DND-41 (cell line): ENCODE measurements at regions not wholly inside any gene's neighbourhood (a gene's known extent, or its start where the extent isn't known, plus 50 kb on each side); places are given as distances from the start of the nearest gene placed in this dataset.

Experiments
- ATAC-seq: fragments of 200-7000 bp; cut with Tn5 transposase; 3 replicates; pipeline ENCODE4 v1.9.1; 2021; ENCODE audit warnings: low read depth; ENCODE audit not compliant: insufficient read depth
- DNase-seq: peaks from one replicate; pipeline ENCODE4 v3.0.0-alpha.2; 2020
- H2AFZ ChIP-seq: 2 replicates; pipeline ENCODE4 v1.6.0; 2012; ENCODE audit warnings: low read depth, low read length
- H3K27ac ChIP-seq: 2 replicates; pipeline ENCODE4 v1.5.1; 2012; ENCODE audit warnings: low read length, inconsistent platforms
- H3K27me3 ChIP-seq: fragments of 200-600 bp; sonication (generic); 2 replicates; pipeline ENCODE4 v1.6.0; 2012; ENCODE audit warnings: low read length, mild to moderate bottlenecking, inconsistent platforms; ENCODE audit not compliant: insufficient read depth, poor library complexity
- H3K36me3 ChIP-seq: 2 replicates; pipeline ENCODE4 v1.5.1; 2012; ENCODE audit warnings: low read length, inconsistent platforms; ENCODE audit not compliant: insufficient read depth
- H3K4me1 ChIP-seq: 2 replicates; pipeline ENCODE4 v1.5.1; 2012; ENCODE audit warnings: mild to moderate bottlenecking, low read length; ENCODE audit not compliant: insufficient read depth
- H3K4me2 ChIP-seq: 2 replicates; pipeline ENCODE4 v1.6.0; 2012; ENCODE audit warnings: mild to moderate bottlenecking, moderate library complexity, low read length, inconsistent platforms; ENCODE audit not compliant: insufficient read depth
- H3K4me3 ChIP-seq, 2 experiments: fragments of 200-600 bp in 1 of 2; shearing (Covaris generic) in 1 of 2; 2 replicates each; pipeline ENCODE4 v1.5.1; 2012 to 2016; ENCODE audit warnings: inconsistent platforms in 2 of 2, low read length in 2 of 2, mild to moderate bottlenecking in 2 of 2, low read depth in 1 of 2, moderate library complexity in 1 of 2
- H3K79me2 ChIP-seq: 2 replicates; pipeline ENCODE4 v1.6.0; 2012; ENCODE audit warnings: low read length, inconsistent platforms; ENCODE audit not compliant: insufficient read depth
- H3K9ac ChIP-seq: 2 replicates; pipeline ENCODE4 v1.6.0; 2012; ENCODE audit warnings: low read depth, mild to moderate bottlenecking, inconsistent platforms, low read length, moderate library complexity
- H3K9me3 ChIP-seq: 2 replicates; pipeline ENCODE4 v1.5.1; 2012; ENCODE audit warnings: low read length, moderate library complexity, mild to moderate bottlenecking, inconsistent platforms; ENCODE audit not compliant: insufficient read depth, severe bottlenecking
- H4K20me1 ChIP-seq: 2 replicates; pipeline ENCODE4 v1.6.0; 2012; ENCODE audit warnings: low read length; ENCODE audit not compliant: insufficient read depth
- EZH2 ChIP-seq: IDR thresholded peaks from 3 replicates; pipeline ENCODE4 v1.6.1; 2012; ENCODE audit warnings: borderline replicate concordance, low read depth, mild to moderate bottlenecking, moderate library complexity, low read length, inconsistent platforms; ENCODE audit not compliant: severe bottlenecking
- TF ChIP-seq, protein P1 (sequence below): IDR thresholded peaks from 2 replicates; pipeline ENCODE4 v1.5.1; 2012; ENCODE audit warnings: borderline replicate concordance, low read length, moderate library complexity, mild to moderate bottlenecking; ENCODE audit not compliant: poor library complexity, severe bottlenecking; ENCODE audit errors: extremely low read depth

DNA sequence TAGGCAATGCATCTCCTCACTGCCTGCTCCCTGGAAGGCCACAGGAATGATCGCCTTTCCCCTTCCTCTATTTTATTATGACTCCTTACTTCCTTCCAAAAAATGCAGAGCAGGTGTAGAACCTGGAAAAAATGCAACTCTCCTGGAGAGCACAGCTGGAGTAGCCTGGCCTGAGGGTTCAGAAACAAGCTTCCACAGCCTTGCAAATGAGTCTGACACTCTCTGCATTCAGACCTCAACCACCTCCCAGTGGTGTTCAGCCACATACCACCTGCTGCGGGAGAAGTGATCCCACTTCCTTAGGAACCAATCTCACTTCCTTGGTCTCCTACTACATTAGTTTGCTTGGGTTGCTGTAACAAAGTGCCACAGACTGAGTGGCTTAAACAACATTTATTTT is 368.1 kb upstream of the NOCT start:
- Histone ChIP-seq H3K36me3 (no peaks in the 10 kb centered on the region), H3K9me3 (no peaks in the 10 kb centered on the region), H3K4me3 (no peak overlapping the region), H3K79me2 (no peaks in the 10 kb centered on the region), H4K20me1 (no peaks in the 10 kb centered on the region), H3K27ac (no peak overlapping the region), H2AFZ (no peak overlapping the region), H3K27me3 (no peaks in the 10 kb centered on the region), H3K4me1 (no peaks in the 10 kb centered on the region), H3K4me2 (no peak overlapping the region), H3K9ac (no peak overlapping the region)
- DNase-seq: peak; percentile 9
- no peak for TF ChIP-seq EZH2
- TF ChIP-seq, protein P1, sequence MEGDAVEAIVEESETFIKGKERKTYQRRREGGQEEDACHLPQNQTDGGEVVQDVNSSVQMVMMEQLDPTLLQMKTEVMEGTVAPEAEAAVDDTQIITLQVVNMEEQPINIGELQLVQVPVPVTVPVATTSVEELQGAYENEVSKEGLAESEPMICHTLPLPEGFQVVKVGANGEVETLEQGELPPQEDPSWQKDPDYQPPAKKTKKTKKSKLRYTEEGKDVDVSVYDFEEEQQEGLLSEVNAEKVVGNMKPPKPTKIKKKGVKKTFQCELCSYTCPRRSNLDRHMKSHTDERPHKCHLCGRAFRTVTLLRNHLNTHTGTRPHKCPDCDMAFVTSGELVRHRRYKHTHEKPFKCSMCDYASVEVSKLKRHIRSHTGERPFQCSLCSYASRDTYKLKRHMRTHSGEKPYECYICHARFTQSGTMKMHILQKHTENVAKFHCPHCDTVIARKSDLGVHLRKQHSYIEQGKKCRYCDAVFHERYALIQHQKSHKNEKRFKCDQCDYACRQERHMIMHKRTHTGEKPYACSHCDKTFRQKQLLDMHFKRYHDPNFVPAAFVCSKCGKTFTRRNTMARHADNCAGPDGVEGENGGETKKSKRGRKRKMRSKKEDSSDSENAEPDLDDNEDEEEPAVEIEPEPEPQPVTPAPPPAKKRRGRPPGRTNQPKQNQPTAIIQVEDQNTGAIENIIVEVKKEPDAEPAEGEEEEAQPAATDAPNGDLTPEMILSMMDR: no peak
- ATAC-seq: peak; percentile 53; the same call in 1 of the 3 replicates

DNA sequence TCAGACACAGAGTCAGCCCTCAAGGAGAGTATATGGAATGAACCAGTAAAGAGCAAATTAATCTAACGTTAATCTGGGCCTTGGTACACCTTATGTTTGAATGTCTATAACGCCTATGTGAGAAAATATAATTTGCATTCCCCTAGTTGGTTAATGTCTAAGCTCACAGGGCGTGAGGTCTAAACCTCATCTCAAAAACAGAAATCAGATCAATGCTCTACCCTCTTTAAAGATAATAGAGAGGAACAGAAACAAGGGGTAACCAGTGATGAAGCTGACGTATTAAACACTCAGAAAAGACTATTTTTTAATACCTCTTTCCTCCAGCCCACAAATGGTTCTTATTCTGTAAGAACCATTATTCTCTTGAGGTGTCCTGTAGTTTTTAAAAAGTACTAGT is 369.2 kb upstream of the NOCT start:
- no peak for ATAC-seq
- DNase-seq: no peak
- Histone ChIP-seq H3K9ac (no peak overlapping the region), H3K79me2 (no peaks in the 10 kb centered on the region), H2AFZ (no peak overlapping the region), H3K9me3 (no peaks in the 10 kb centered on the region), H3K4me2 (no peak overlapping the region), H4K20me1 (no peaks in the 10 kb centered on the region), H3K4me1 (no peaks in the 10 kb centered on the region), H3K27me3 (no peaks in the 10 kb centered on the region), H3K36me3 (no peaks in the 10 kb centered on the region), H3K4me3 (no peak overlapping the region), H3K27ac (no peak overlapping the region)
- no peak for TF ChIP-seq EZH2
- TF ChIP-seq, protein P1: no peak

DNA sequence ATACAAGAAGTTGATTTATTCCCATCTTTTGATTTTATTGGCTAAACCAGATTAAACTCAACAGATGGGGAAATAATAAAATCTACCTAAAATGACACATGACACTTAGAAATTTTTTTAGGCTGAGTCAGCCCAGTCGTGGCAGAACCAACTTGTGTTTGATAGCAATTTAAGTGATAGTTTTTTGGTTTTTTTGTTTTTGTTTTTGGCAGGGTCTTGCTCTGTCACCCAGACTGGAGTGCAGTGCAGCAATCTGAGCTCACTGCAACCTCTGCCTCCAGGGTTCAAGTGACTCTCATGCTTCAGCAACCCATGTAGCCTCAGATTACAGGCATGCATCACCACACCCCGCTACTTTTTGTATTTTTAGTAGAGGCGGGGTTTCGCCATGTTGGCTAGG is 370.3 kb upstream of the NOCT start:
- Histone ChIP-seq H3K36me3 (no peaks in the 10 kb centered on the region), H3K27me3 (no peaks in the 10 kb centered on the region), H4K20me1 (no peaks in the 10 kb centered on the region), H3K27ac (no peak overlapping the region), H2AFZ (no peak overlapping the region), H3K79me2 (no peaks in the 10 kb centered on the region), H3K9ac (no peak overlapping the region), H3K4me1 (no peaks in the 10 kb centered on the region), H3K9me3 (no peaks in the 10 kb centered on the region), H3K4me2 (no peak overlapping the region), H3K4me3 (no peak overlapping the region)
- ATAC-seq (no peak), DNase-seq (no peak)
- TF ChIP-seq EZH2: no peak
- TF ChIP-seq, protein P1: no peak

DNA sequence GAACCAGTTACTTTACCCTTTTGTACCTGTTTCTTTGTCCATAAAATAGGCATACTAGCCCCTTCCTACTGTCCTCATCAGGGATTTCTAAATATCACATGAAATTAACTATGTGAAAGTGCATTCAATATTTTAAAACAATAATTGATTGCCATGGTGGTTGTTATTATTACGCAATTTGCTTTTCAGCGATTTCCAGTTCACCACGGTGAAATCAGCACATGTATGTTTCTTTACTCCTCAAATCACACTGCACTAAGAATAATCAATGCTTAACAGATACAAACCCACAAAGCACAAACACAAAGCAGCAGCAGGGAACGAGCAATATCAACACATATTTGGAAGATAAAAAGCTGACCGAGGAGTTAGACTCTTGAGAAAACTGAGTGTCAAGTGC is 371.3 kb upstream of the NOCT start:
- Histone ChIP-seq H4K20me1 (no peaks in the 10 kb centered on the region), H3K4me3 (no peak overlapping the region), H3K79me2 (no peaks in the 10 kb centered on the region), H3K4me1 (no peaks in the 10 kb centered on the region), H3K36me3 (no peaks in the 10 kb centered on the region), H3K9ac (no peak overlapping the region), H3K4me2 (no peak overlapping the region), H3K27ac (no peak overlapping the region), H3K9me3 (no peaks in the 10 kb centered on the region), H3K27me3 (no peaks in the 10 kb centered on the region), H2AFZ (no peak overlapping the region)
- TF ChIP-seq, protein P1: no peak
- TF ChIP-seq EZH2: no peak
- no peak for DNase-seq
- ATAC-seq: no peak
